Ascending aorta (tissue), 2 donors: ENCODE measurements at regions not wholly inside any gene's neighbourhood (a gene's known extent, or its start where the extent isn't known, plus 50 kb on each side); places are given as distances from the start of the nearest gene placed in this dataset.

ENCODE experiments used
- DNase-seq, 2 donors: peaks; one replicate each; pipeline ENCODE4 v3.0.0-alpha.2; 2019; ENCODE audit warnings: low spot score in 2 of 2
- H3K27ac ChIP-seq, 2 donors: fragments of 200-600 bp; sonication (generic); one replicate each; pipeline ENCODE4 v1.5.1; 2016 to 2017; ENCODE audit warnings: mild to moderate bottlenecking in 1 of 2
- H3K27me3 ChIP-seq: fragments of 200-600 bp; sonication (generic); one replicate; pipeline ENCODE4 v1.5.1; 2017
- H3K36me3 ChIP-seq, 2 donors: fragments of 200-600 bp; sonication (generic); one replicate each; pipeline ENCODE4 v1.5.1; 2016
- H3K4me1 ChIP-seq, 2 donors: fragments of 200-600 bp; sonication (generic); one replicate each; pipeline ENCODE4 v1.5.1; 2016 to 2017; ENCODE audit warnings: mild to moderate bottlenecking in 1 of 2
- H3K4me3 ChIP-seq, 2 donors: fragments of 200-600 bp; sonication (generic); one replicate each; pipeline ENCODE4 v1.5.1; 2016 to 2017; ENCODE audit warnings: mild to moderate bottlenecking in 1 of 2
- H3K9me3 ChIP-seq, 2 donors: fragments of 200-600 bp; sonication (generic); one replicate each; pipeline ENCODE4 v1.5.1; 2016
- CTCF ChIP-seq, 3 experiments: fragments of 200-600 bp in 2 of 3; fragments of 450-650 bp in 1 of 3; sonication (generic) in 2 of 3; IDR thresholded peaks; one replicate each; pipeline ENCODE4 v1.5.1; 2016 to 2019; ENCODE audit warnings: antibody characterized with exemption in 3 of 3, mild to moderate bottlenecking in 1 of 3, moderate library complexity in 1 of 3
- intact Hi-C: fragments of 100-400 bp; cut with DNase I; formaldehyde crosslinking; loops from one replicate; pipeline ENCODE4 v1.15.1; 2023

DNA sequence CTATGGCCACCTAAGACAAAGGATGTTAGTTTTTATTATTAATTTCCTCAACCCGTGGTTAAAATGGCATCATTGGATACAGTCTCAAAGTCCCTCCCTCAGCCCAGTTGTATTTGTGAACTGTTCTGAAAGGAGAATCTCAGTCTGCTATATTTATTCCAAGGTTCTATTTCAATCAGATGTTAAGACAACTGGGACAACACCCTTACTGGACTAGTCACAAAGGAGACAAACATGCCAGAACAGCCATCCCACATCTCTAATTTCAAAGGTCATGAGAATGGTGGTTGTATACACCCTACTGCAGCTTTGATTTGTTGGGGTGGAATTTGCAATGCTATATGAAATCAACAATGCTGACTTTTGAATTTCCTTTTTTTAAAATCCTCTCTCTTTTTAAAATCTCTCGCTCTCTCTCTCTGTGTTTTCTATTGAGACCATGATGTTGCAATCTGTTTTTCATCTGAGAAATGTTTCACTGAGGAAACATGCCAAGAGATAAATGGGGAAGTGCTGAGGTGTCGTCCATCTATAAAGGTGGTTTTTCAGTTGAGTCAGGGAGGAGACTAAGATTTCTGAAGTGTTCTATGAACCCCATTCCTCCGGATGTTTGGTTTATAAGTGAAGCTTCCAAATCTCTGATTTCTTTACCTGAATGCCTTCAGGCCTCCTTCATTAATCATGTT is 201.5 kb upstream of the GATB start:
- Histone ChIP-seq H3K27me3 (no peaks in the 10 kb centered on the region), H3K27ac (no peak overlapping the region), H3K36me3 (no peaks in the 10 kb centered on the region), H3K9me3 (no peaks in the 10 kb centered on the region), H3K4me3 (no peak overlapping the region), H3K4me1 (no peaks in the 10 kb centered on the region)
- no peak for DNase-seq
- intact Hi-C loops: no loop called here
- TF ChIP-seq CTCF (IDR thresholded peaks at IDR 0.05): no peak

- no peaks in the 10 kb centered on the region for H3K4me1 ChIP-seq
- no peak overlapping the region for H3K27ac ChIP-seq
- no peak for TF ChIP-seq CTCF (IDR thresholded peaks at IDR 0.05)
- no peaks in the 10 kb centered on the region for H3K36me3 ChIP-seq
- intact Hi-C loops: no loop called here
- DNase-seq: no peak
- H3K4me3 ChIP-seq: no peak overlapping the region
- H3K27me3 ChIP-seq: no peaks in the 10 kb centered on the region
- no peaks in the 10 kb centered on the region for H3K9me3 ChIP-seq
Observed at GRCh38 chr4:151961456-151961855, 200.6 kb upstream of the GATB start.

DNA sequence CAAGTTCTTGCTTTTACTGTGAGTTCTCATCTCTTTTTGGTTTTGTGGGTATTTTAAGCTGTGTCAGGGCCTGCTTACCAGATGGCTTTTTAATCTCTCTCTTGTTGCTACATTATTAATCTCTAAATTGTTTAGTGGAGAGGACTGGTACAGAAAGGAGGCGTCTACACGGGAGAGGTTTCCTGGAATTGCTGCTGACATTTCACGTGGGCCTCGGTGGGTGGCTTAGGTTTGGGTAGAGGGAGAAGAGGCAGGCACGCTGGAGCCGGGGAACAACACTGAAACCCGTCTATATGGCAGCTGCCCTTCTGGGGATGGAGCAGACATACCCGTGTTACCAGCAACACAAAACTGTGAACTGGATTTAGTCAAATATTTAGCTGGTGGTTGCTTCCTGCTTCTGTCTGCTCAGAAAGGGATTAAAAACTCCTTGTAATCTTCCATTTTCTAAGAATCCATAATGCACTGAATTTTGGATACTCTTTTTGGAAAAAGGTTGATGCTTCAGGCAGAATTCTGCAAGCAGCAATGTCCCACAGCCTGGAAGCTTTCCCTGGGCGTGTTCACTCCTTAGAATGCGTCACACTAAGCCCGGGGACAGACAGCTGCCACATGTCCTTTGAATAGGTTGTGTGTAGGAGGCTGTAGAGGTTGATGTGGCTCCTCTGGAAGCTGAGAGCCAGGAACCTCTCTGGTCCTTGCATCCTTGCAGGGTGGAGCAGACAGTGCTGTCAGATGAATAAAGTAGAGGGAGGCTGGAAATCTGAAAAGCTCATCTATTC is 199.8 kb upstream of the GATB start:
- H3K36me3 ChIP-seq: no peaks in the 10 kb centered on the region
- TF ChIP-seq CTCF (IDR thresholded peaks at IDR 0.05): no peak
- H3K27me3 ChIP-seq: no peaks in the 10 kb centered on the region
- no peaks in the 10 kb centered on the region for H3K9me3 ChIP-seq
- intact Hi-C loops: no loop called here
- no peaks in the 10 kb centered on the region for H3K4me1 ChIP-seq
- no peak overlapping the region for H3K4me3 ChIP-seq
- DNase-seq: no peak
- H3K27ac ChIP-seq: no peak overlapping the region

GRCh38 chr4:151957153-151957552 is 196.3 kb upstream of the GATB start:
- no peak for DNase-seq
- TF ChIP-seq CTCF (IDR thresholded peaks at IDR 0.05): no peak
- intact Hi-C loops: no loop called here

DNA sequence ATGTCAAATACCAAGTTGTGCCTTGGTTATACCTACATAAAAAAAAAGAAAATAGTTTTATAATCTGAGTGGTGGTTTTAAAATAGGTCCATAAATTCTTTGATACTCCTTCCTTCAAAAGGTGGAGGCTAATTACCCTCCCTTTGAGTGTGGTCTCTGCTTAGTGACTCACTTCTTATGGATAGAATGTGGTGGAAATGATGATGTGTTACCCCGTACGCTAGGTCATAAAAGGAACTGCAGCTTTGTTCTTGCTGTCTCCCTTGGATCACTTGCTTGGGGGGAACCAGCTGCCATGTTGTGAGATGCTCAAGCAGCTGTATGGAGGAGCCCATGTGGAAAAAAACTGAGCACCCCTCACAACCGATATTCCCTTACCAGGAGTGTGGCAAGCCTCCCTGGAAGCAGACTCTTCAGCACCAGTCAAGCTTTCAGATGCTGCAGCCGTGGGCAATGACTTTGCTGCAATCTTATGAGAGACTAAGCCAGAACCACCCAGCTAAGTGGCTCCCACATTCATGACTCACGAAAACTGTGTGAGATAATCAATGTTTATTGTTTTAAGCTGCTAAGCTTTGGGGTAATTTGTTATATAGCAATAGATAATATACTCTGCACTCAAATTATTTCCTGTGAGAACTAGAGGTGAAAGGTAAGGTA is 195.0 kb upstream of the GATB start:
- no peak overlapping the region for H3K27ac ChIP-seq
- TF ChIP-seq CTCF (IDR thresholded peaks at IDR 0.05): no peak
- no peaks in the 10 kb centered on the region for H3K27me3 ChIP-seq
- no peaks in the 10 kb centered on the region for H3K4me1 ChIP-seq
- no peak for DNase-seq
- no peaks in the 10 kb centered on the region for H3K36me3 ChIP-seq
- intact Hi-C loops: no loop called here
- no peak overlapping the region for H3K4me3 ChIP-seq
- H3K9me3 ChIP-seq: no peaks in the 10 kb centered on the region

More at GRCh38 chr4:151957153-151957552, 196.3 kb upstream of the GATB start:
- Histone ChIP-seq H3K4me3 (no peak overlapping the region), H3K36me3 (no peaks in the 10 kb centered on the region), H3K4me1 (no peaks in the 10 kb centered on the region), H3K27ac (no peak overlapping the region), H3K9me3 (no peaks in the 10 kb centered on the region), H3K27me3 (no peaks in the 10 kb centered on the region)
